NCI-H2196 (cell line): ENCODE measurements at regions not wholly inside any gene's neighbourhood (a gene's known extent, or its start where the extent isn't known, plus 50 kb on each side); places are given as distances from the start of the nearest gene placed in this dataset.
"Not testable (repeated sequence)": the region's sequence is repeated elsewhere in the genome, so short reads cannot be mapped to it uniquely, and the experiment has no call there.

ENCODE experiments used
- DNase-seq: peaks from one replicate; lab custom pipeline; 2025; ENCODE audit not compliant: unreplicated experiment; lab: John Stamatoyannopoulos, UW

- DNase-seq, result no peak
Observed at GRCh38 chr4:29309050-29309449, 1411.1 kb upstream of the PCDH7 start.

- DNase-seq, result no peak
Observed at GRCh38 chr4:29310252-29310651, 1409.9 kb upstream of the PCDH7 start.

GRCh38 chr4:29311247-29311646 lies 1408.9 kb upstream of the PCDH7 start:
- no peak for DNase-seq

GRCh38 chr4:29319663-29320340 lies 1400.4 kb upstream of the PCDH7 start:
- no peak for DNase-seq

GRCh38 chr4:29320947-29321620 lies 1399.1 kb upstream of the PCDH7 start:
- DNase-seq, result no peak

DNA sequence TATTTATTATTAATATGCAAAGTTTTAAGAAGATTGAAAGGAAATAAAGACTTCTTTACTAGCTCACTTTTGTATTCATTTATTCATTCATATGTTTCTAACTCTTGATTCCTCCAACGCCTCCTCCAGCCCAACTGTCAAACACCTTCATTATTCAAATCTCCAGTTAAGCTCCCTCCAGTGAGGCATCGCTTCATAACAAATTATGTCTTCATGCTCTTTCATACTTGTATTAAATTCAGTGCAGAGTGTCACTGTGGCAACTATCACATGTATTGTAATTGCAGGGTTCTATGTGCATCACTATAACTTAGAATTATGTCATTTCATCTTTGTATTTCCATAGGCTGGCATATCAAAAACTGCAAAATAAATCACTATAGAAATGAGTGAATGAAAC lies 1394.2 kb upstream of the PCDH7 start:
- no peak for DNase-seq

DNA sequence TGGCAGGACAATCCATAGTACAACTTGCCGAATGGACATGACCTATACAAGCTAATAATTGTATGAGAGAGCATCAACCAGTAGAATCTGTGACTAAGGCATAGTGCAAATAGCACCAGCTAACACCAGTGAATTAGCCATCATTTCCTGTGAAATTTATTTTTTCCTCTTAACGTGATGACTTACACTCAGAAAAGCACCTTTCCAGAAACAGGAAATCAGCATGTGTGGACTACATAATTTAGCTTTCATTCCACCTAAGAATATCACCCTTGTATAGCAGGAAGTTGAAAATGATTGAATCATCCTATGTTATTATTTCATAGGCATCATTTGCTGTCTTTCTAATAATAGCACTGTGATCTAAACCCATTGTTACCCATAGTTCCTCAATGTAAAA lies 1393.4 kb upstream of the PCDH7 start:
- DNase-seq, result no peak

DNA sequence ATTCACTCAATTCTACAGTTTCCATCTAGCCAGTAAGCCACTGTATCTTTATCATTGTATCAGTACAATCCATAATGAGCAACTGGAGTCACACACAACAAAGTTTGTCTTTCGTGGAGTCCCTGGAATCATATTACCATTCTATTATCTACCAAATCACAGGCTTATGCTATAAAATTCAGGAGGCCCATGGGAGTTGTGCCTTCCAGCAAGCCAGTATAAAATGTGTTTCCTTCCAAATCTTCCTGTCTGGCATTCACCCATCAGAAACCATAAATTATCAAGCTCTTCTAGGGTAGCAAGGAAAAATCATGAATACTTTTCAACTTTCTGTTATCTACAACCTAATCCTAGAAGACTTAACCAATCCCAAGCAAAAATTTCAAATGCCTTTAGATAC lies 1383.3 kb upstream of the PCDH7 start:
- DNase-seq, result no peak

- DNase-seq, result no peak
Observed at GRCh38 chr4:29372971-29373370, 1347.2 kb upstream of the PCDH7 start.

DNA sequence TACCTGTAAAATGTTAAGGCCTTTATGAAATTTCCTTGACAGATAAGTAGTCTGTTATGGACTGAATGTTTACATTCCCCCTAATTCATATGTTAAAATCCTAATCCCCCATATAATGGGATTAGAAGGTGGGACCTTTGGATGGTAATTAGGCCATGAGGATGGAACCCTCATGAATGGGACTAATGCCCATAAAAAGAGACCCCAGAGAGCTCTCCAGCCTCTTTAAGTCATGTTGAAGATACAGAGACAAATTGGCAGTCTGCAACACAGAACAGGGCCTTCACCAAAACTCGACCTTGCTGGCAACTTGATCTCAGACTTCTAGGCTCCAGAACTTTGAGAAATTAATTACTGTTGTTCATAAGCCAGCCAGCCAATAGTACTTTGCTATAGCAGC lies 1344.5 kb upstream of the PCDH7 start:
- DNase-seq, result no peak

GRCh38 chr4:29378237-29378636 lies 1341.9 kb upstream of the PCDH7 start:
- DNase-seq, result not testable (repeated sequence)

- no peak for DNase-seq
Observed at GRCh38 chr4:29390921-29391320, 1329.2 kb upstream of the PCDH7 start.

- DNase-seq, result no peak
Observed at GRCh38 chr4:29405116-29405515, 1315.1 kb upstream of the PCDH7 start.

- no peak for DNase-seq
Observed at GRCh38 chr4:29415771-29416170, 1304.4 kb upstream of the PCDH7 start.

DNA sequence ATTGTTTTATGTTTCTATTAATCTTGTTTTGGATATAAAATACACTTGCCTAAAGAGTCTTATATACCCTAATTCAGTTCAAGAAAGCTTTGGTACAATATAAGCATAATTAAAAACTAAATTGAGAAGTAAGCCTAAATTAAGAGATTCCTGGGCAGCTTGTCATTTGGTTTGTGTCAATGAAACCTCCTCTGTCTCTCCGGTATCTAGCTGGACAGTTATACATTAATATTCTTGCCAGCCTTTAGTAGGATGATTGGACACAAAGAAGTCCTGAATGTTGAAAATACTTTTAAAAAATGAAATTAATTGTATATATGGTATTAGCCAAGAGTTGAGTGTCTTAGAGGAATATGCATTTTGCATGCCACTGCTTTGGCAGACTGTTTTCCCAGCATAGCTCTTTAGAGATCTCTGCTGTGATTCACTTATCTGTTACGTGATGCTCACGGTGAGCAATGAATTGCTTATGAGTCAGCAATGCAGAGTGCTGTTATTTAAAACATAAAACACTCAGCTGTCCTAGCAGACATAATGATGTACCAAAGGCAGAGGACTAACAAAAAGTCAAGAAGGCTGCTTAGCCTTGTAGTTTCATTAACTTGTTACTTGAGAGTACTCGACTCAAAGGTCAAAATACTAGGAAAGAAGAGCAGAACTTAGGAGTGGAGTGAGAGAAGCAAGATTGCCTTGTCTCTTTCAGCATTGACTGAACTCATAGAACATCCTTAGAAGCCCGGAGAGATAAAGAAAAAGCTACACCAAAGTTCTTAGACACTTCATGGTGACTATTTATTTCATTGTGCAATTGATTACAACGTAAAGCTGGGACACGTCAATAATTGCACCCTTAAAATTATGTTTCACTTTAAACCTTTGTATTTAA lies 1296.1 kb upstream of the PCDH7 start:
- DNase-seq, result no peak

DNA sequence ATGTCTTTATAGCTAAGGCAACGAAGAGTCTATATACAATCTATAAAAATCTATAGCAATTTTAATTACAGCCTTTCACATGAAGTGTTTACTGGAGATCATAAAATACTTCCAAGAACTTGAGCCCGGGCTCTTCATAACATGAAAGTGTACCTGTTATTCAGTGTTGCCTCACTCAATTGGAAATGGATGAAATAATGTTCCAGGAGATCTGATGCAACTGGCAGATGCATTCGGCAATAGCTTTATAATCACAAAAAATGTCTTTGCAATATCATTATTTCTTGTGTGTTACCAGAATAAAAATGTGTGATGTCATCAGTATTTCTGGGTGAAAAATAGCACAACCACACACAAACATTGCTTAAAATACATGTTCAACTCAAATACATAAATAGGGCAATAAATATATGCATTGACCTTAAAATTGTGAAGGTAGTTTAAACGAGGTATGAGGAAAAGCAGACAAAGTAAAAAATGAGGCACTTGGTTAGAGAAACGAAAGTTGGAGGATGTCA lies 1266.8 kb upstream of the PCDH7 start:
- no peak for DNase-seq

GRCh38 chr4:29459926-29460325 lies 1260.2 kb upstream of the PCDH7 start:
- DNase-seq, result no peak

DNA sequence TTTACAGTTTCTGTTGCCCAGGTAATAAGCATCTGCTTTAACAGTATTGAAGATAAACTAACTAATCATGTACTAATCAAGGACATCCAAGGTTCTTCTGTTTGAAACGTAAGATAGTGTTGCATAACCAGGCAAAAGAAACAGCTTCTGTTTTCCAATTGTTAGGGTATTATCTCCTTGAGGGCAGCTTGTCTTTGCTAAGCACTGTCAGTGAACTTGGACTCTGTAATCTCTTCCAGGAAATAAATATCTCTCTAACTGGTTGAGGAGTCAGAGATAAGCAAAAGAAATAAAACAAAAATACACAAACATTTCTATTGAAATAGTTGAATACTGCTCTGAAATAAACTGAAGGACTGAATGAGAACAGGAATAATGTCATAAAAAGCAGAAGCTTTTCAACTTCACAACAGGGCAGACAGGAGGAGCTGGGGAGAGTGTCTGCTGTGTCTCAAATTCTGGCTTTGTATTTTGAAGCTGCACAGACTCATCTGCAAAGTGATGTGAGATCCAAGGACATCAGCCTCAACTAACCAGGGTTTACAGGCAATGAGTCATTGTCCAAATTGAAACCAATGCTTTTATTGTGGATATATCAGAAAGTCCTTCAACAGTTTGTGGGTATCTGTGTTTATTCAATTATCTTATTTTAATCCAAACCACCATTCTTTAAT lies 1253.0 kb upstream of the PCDH7 start:
- no peak for DNase-seq
